Astrocyte (in vitro differentiated cells and primary cell): ENCODE measurements at regions not wholly inside any gene's neighbourhood (a gene's known extent, or its start where the extent isn't known, plus 50 kb on each side); places are given as distances from the start of the nearest gene placed in this dataset.

Experiments used
- DNase-seq: peaks from one replicate; pipeline ENCODE4 v3.0.0-alpha.2; 2010; ENCODE audit warnings: low read depth
- FAIRE-seq: peaks from 2 replicates; lab custom pipeline; 2011; peaks lifted over from hg19 to GRCh38; lab: Jason Lieb, UNC
- H2AFZ ChIP-seq: 2 replicates; pipeline ENCODE4 v1.6.0; 2012; ENCODE audit warnings: low read depth, low read length, inconsistent platforms
- H3K27ac ChIP-seq: 2 replicates; pipeline ENCODE4 v1.5.1; 2011; ENCODE audit warnings: low read depth, low read length, inconsistent platforms
- H3K27me3 ChIP-seq: 2 replicates; pipeline ENCODE4 v1.6.0; 2011; ENCODE audit warnings: low read length, inconsistent platforms; ENCODE audit not compliant: insufficient read depth
- H3K36me3 ChIP-seq: 2 replicates; pipeline ENCODE4 v1.5.1; 2011; ENCODE audit warnings: low read length, inconsistent platforms; ENCODE audit not compliant: insufficient read depth
- H3K4me1 ChIP-seq: 2 replicates; pipeline ENCODE4 v1.5.1; 2011; ENCODE audit warnings: low read length, inconsistent platforms; ENCODE audit not compliant: insufficient read depth
- H3K4me2 ChIP-seq: 2 replicates; pipeline ENCODE4 v1.6.0; 2012; ENCODE audit warnings: low read length, inconsistent platforms
- H3K4me3 ChIP-seq: 2 replicates; pipeline ENCODE4 v1.5.1; 2011; ENCODE audit warnings: low read depth, mild to moderate bottlenecking, low read length, inconsistent platforms; ENCODE audit not compliant: insufficient read depth
- H3K79me2 ChIP-seq: 2 replicates; pipeline ENCODE4 v1.6.0; 2012; ENCODE audit warnings: mild to moderate bottlenecking, low read length, inconsistent platforms; ENCODE audit not compliant: insufficient read depth
- H3K9ac ChIP-seq: 2 replicates; pipeline ENCODE4 v1.6.0; 2012; ENCODE audit warnings: mild to moderate bottlenecking, low read length, inconsistent platforms
- H3K9me3 ChIP-seq: 2 replicates; pipeline ENCODE4 v1.5.1; 2012; ENCODE audit warnings: low read depth, mild to moderate bottlenecking, low read length, inconsistent platforms; ENCODE audit not compliant: insufficient read depth
- H4K20me1 ChIP-seq: 2 replicates; pipeline ENCODE4 v1.6.0; 2012; ENCODE audit warnings: low read length, inconsistent platforms; ENCODE audit not compliant: insufficient read depth
- H3K27ac Mint-ChIP-seq: one replicate; pipeline ENCODE4 v1.8.0; 2021; ENCODE audit warnings: mild to moderate bottlenecking, mixed read lengths; ENCODE audit not compliant: unreplicated experiment
- H3K27me3 Mint-ChIP-seq: one replicate; pipeline ENCODE4 v1.8.0; 2021; ENCODE audit warnings: low read depth, mixed read lengths; ENCODE audit not compliant: unreplicated experiment
- H3K36me3 Mint-ChIP-seq: one replicate; pipeline ENCODE4 v1.8.0; 2021; ENCODE audit warnings: low read depth, mixed read lengths; ENCODE audit not compliant: unreplicated experiment
- H3K4me1 Mint-ChIP-seq: one replicate; pipeline ENCODE4 v1.8.0; 2021; ENCODE audit warnings: low read depth, mixed read lengths; ENCODE audit not compliant: unreplicated experiment
- H3K4me3 Mint-ChIP-seq: one replicate; pipeline ENCODE4 v1.8.0; 2021; ENCODE audit warnings: mild to moderate bottlenecking, moderate library complexity, mixed read lengths; ENCODE audit not compliant: unreplicated experiment
- H3K9me3 Mint-ChIP-seq: one replicate; pipeline ENCODE4 v1.8.0; 2021; ENCODE audit warnings: mild to moderate bottlenecking, mixed read lengths; ENCODE audit not compliant: unreplicated experiment
- EZH2 ChIP-seq: IDR thresholded peaks from 2 replicates; pipeline ENCODE4 v1.6.1; 2012; ENCODE audit warnings: mild to moderate bottlenecking, low read length, inconsistent platforms; ENCODE audit not compliant: insufficient read depth
- TF ChIP-seq, protein P1 (sequence below): IDR thresholded peaks from 2 replicates; pipeline ENCODE4 v1.5.1; 2011; ENCODE audit warnings: low read depth, mild to moderate bottlenecking, inconsistent platforms, low read length, moderate library complexity; ENCODE audit not compliant: insufficient read depth

DNA sequence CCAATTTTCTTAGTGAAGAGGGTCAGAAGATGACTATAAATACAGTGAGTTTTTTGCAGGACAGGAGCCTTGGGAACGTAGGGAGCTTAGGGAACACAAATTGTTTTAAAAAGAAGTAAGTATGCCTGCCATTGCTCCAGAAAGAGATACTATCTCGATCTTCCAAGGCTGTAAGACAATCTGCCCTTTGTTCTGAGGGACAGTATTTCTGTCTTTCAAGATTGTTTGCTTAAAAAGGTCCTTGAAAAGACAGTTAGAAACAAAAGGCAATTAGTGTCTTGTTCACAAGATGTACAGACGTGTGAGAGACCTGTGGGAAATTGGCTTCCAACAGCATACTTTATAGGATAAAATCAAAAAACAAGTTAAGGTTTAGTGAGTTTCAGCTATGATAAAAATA lies 321.2 kb upstream of the FAR2 start:
- H3K4me3 Mint-ChIP-seq = no peak overlapping the region
- Histone ChIP-seq H3K9me3 (no peaks in the 10 kb centered on the region), H3K4me2 (no peak overlapping the region), H3K36me3 (no peaks in the 10 kb centered on the region), H3K4me1 (no peaks in the 10 kb centered on the region), H4K20me1 (no peaks in the 10 kb centered on the region), H3K27me3 (no peaks in the 10 kb centered on the region), H3K4me3 (no peak overlapping the region), H2AFZ (no peak overlapping the region), H3K79me2 (no peaks in the 10 kb centered on the region), H3K9ac (no peak overlapping the region), H3K27ac (no peak overlapping the region)
- peaks cover 2% of the 10 kb centered on the region for H3K9me3 Mint-ChIP-seq
- DNase-seq (no peak), FAIRE-seq (no peak)
- H3K4me1 Mint-ChIP-seq = peaks cover 4% of the 10 kb centered on the region
- no peak overlapping the region for H3K27ac Mint-ChIP-seq
- TF ChIP-seq, protein P1, sequence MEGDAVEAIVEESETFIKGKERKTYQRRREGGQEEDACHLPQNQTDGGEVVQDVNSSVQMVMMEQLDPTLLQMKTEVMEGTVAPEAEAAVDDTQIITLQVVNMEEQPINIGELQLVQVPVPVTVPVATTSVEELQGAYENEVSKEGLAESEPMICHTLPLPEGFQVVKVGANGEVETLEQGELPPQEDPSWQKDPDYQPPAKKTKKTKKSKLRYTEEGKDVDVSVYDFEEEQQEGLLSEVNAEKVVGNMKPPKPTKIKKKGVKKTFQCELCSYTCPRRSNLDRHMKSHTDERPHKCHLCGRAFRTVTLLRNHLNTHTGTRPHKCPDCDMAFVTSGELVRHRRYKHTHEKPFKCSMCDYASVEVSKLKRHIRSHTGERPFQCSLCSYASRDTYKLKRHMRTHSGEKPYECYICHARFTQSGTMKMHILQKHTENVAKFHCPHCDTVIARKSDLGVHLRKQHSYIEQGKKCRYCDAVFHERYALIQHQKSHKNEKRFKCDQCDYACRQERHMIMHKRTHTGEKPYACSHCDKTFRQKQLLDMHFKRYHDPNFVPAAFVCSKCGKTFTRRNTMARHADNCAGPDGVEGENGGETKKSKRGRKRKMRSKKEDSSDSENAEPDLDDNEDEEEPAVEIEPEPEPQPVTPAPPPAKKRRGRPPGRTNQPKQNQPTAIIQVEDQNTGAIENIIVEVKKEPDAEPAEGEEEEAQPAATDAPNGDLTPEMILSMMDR = no peak
- TF ChIP-seq EZH2 = no peak
- H3K36me3 Mint-ChIP-seq = no peaks in the 10 kb centered on the region
- no peaks in the 10 kb centered on the region for H3K27me3 Mint-ChIP-seq

DNA sequence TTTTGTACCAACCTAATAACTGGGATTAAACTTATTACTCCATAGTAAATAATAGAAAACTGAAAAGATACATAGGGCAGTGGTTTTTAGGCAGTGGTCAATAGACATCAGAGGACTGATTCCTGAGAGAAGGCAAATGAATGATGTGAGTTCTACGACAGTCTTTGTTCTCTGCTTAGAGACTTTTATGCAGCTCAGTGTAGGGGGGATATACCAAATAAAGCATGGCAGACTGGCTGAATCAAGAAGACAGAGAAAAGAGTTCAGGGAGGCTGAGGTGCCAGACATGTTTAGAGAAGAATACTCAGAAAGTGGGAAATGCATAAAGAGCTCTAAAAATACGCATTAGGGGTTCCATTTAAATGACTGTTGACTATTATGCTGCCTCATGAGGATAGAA lies 320.8 kb upstream of the FAR2 start:
- no peak overlapping the region for H3K9ac ChIP-seq
- no peaks in the 10 kb centered on the region for H3K79me2 ChIP-seq
- H3K4me1 ChIP-seq = no peaks in the 10 kb centered on the region
- H3K27me3 Mint-ChIP-seq = no peaks in the 10 kb centered on the region
- H3K36me3 ChIP-seq = no peaks in the 10 kb centered on the region
- no peaks in the 10 kb centered on the region for H4K20me1 ChIP-seq
- H3K27ac Mint-ChIP-seq = no peak overlapping the region
- H3K27me3 ChIP-seq = no peaks in the 10 kb centered on the region
- no peaks in the 10 kb centered on the region for H3K36me3 Mint-ChIP-seq
- no peak overlapping the region for H3K4me2 ChIP-seq
- FAIRE-seq (no peak), DNase-seq (no peak)
- H2AFZ ChIP-seq = no peak overlapping the region
- no peaks in the 10 kb centered on the region for H3K9me3 ChIP-seq
- no peak overlapping the region for H3K4me3 ChIP-seq
- TF ChIP-seq EZH2 = no peak
- TF ChIP-seq, protein P1 = no peak
- H3K4me3 Mint-ChIP-seq = no peak overlapping the region
- H3K9me3 Mint-ChIP-seq = peaks cover 4% of the 10 kb centered on the region
- H3K4me1 Mint-ChIP-seq = peaks cover 4% of the 10 kb centered on the region
- no peak overlapping the region for H3K27ac ChIP-seq

DNA sequence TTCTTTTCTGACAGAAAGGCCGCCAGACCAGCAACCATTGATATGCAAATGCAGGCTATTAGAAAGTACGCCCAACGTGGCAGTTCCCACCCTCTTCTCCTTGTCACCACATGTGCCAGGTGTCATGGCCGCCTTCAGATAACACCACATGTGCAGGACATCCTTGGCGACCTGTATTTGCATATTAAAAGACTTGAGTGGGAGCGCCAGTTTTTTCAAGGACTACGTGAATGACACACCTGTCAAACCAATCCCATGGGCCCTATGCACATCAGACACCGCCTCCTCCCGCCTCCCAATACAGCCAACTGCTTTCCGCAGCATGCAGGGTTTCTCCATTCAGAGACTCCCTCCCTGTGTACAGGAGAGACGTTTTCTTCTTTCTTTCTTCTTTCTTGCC lies 318.6 kb upstream of the FAR2 start:
- H3K4me3 Mint-ChIP-seq = no peak overlapping the region
- Histone ChIP-seq H3K79me2 (no peaks in the 10 kb centered on the region), H3K4me1 (no peaks in the 10 kb centered on the region), H3K27me3 (no peaks in the 10 kb centered on the region), H2AFZ (no peak overlapping the region), H3K27ac (no peak overlapping the region), H3K4me3 (no peak overlapping the region), H3K36me3 (no peaks in the 10 kb centered on the region), H3K9me3 (no peaks in the 10 kb centered on the region), H3K4me2 (no peak overlapping the region), H4K20me1 (no peaks in the 10 kb centered on the region), H3K9ac (no peak overlapping the region)
- H3K36me3 Mint-ChIP-seq = no peaks in the 10 kb centered on the region
- no peak overlapping the region for H3K27ac Mint-ChIP-seq
- H3K9me3 Mint-ChIP-seq = peaks cover 8% of the 10 kb centered on the region
- no peaks in the 10 kb centered on the region for H3K27me3 Mint-ChIP-seq
- TF ChIP-seq EZH2 = no peak
- TF ChIP-seq, protein P1 = no peak
- DNase-seq (no peak), FAIRE-seq (no peak)
- peaks cover 4% of the 10 kb centered on the region for H3K4me1 Mint-ChIP-seq
